ENCODE measurements at regions not wholly inside any gene's neighbourhood (a gene's known extent, or its start where the extent isn't known, plus 50 kb on each side); places are given as distances from the start of the nearest gene placed in this dataset.

GRCh38 chr6:1113916-1114540, 197.9 kb upstream of the FOXQ1 start:
- DNase-seq = no peak

- no peak for DNase-seq
Observed at GRCh38 chr6:1111361-1111760, 200.5 kb upstream of the FOXQ1 start.

- no peak for DNase-seq
Observed at GRCh38 chr6:1110941-1111349, 201.0 kb upstream of the FOXQ1 start.

- no peak for DNase-seq
Observed at GRCh38 chr6:1110164-1110563, 201.7 kb upstream of the FOXQ1 start.

- no peak for DNase-seq
Observed at GRCh38 chr6:1109134-1109533, 202.8 kb upstream of the FOXQ1 start.

GRCh38 chr6:1108198-1108597, 203.7 kb upstream of the FOXQ1 start:
- DNase-seq = no peak

- DNase-seq = no peak
Observed at GRCh38 chr6:1107578-1107977, 204.3 kb upstream of the FOXQ1 start.

- no peak for DNase-seq
Observed at GRCh38 chr6:1105833-1106400, 206.0 kb upstream of the FOXQ1 start.

- DNase-seq = no peak
Observed at GRCh38 chr6:1104988-1105670, 206.8 kb upstream of the FOXQ1 start.

GRCh38 chr6:1103945-1104623, 207.8 kb upstream of the FOXQ1 start:
- DNase-seq = no peak

GRCh38 chr6:1103021-1103420, 208.9 kb upstream of the FOXQ1 start:
- no peak for DNase-seq

GRCh38 chr6:1100269-1100668, 211.6 kb upstream of the FOXQ1 start:
- no peak for DNase-seq

- no peak for DNase-seq
Observed at GRCh38 chr6:1099264-1099663, 212.6 kb upstream of the FOXQ1 start.

- no peak for DNase-seq
Observed at GRCh38 chr6:1096967-1097765, 214.7 kb upstream of the FOXQ1 start.

GRCh38 chr6:1094306-1094705, 217.6 kb upstream of the FOXQ1 start:
- DNase-seq = no peak

- no peak for DNase-seq
Observed at GRCh38 chr6:1091900-1092299, 220.0 kb upstream of the FOXQ1 start.

GRCh38 chr6:1089859-1090258, 222.0 kb upstream of the FOXQ1 start:
- DNase-seq = no peak

- no peak for DNase-seq
Observed at GRCh38 chr6:1088492-1089001, 223.4 kb upstream of the FOXQ1 start.

- no peak for DNase-seq
Observed at GRCh38 chr6:1087154-1087843, 224.6 kb upstream of the FOXQ1 start.

- DNase-seq = no peak
Observed at GRCh38 chr6:1086446-1087153, 225.3 kb upstream of the FOXQ1 start.

GRCh38 chr6:1082285-1082935, 229.5 kb upstream of the FOXQ1 start:
- DNase-seq = no peak
